ENCODE measurements at regions not wholly inside any gene's neighbourhood (a gene's known extent, or its start where the extent isn't known, plus 50 kb on each side); places are given as distances from the start of the nearest gene placed in this dataset.

GRCh38 chr1:70717211-70717610 lies 306.1 kb downstream of the CTH start:
- TF ChIP-seq CTCF (IDR thresholded peaks at IDR 0.05; ENCODE audit: poor library complexity) (no peak), EZH2 (IDR thresholded peaks at IDR 0.05; ENCODE audit: borderline replicate concordance) (no peak), EZH2phosphoT487 (IDR thresholded peaks at IDR 0.05; ENCODE audit: low read depth, severe bottlenecking, unreplicated experiment) (no peak)
